ENCODE measurements at regions not wholly inside any gene's neighbourhood (a gene's known extent, or its start where the extent isn't known, plus 50 kb on each side); places are given as distances from the start of the nearest gene placed in this dataset.

DNA sequence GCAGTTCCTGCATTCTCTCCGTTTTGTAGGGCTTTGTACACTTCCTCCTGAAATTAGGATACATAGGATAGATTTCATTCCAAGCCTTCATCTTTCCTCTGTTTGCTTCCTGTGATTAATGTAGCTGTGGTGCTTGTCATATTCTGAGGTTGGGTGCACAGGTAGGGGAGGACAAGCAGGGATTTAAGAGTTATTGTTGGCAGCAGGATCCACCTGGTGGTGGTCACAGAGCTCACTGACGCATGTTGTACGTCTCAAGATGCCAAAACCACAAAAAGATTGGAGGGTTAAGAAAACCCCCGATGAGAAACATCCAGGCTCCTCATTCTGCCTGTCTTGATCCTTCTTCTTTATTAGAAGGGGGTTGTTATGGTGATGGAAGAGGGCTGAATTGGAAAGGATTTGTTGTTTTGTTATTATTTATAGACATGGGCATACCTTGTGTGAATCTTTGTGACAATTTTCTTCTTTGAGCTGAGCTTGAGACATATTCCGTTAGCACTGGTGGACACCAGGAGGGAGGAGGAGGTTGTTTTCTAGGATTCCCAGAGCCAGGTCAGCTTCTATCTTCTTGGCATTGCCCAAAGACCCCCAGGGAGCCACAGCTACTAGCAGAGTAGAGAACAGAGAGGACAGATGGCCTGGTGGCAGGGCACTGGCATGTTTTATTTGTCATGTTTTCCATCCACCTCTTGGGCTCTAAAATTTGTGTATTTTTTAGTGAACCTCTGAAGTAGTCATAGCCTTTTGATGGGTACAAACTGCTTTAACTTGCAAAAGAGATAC is 57.7 kb upstream of the LARS2 start:
- no peak for DNase-seq (ENCODE audit: low read depth)

DNA sequence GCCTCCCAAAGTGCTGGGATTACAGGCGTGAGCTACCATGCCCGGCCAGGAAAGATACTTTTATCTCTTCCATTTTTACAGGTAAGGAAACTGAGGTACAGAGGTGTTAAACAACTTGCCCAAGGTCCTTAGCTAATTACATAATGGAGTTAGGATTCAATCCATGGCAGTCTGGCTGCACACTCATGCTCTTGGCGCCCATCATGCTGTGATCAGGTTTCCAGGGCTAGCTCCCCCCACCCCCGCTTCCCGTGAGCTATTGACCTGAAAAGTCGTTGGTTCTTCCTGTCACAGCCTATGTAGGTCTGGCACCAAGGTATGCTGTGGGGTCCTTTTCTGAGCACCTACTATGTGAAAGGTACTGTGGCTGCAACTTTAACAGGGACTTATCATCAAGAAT is 55.9 kb upstream of the LARS2 start:
- no peak for DNase-seq (ENCODE audit: low read depth)

DNA sequence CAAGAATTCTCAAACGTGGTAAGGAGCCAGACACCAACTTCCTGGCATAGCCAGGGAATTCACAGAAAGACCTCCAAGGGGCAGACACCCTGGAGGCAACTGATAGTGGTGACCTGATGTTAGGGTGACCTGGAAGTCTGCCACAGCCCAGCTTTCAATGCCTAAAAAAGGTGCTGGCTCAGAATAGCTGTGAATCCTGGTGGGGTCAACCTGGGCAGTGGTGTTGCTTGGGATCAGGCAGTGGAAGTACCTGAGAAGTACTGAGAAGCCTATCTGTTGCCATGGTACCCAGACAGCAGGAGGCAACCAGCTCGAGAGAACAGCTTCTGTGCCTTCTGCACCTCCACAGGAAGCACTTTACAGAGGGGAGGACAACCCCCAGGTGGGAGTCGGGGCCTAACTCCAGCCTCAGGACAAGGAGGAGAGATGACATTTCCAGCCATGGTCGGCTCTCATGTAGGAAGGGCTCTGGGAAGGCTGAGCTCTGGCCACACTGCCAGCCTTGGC is 55.4 kb upstream of the LARS2 start:
- DNase-seq (ENCODE audit: low read depth) = no peak

DNA sequence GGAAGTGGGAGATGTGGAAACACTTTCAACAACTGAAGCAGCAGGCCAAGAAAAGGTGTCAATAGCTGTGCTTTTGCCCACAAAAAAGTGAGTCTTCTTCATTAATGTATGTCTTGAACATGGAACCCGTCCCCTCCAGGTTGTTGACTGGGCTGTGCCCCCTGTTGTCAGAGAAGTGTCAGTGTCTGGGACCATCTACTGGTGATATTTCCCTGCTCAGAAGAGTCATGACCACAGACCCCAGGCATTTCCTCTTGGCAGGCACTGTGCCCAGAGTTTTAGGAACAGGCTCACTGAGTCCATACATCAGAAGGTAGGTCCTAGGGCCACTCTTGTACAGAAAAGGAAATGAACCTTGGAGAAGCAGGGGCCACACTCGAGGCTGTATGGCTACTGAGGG is 54.8 kb upstream of the LARS2 start:
- DNase-seq (ENCODE audit: low read depth) = peak; percentile 33

DNA sequence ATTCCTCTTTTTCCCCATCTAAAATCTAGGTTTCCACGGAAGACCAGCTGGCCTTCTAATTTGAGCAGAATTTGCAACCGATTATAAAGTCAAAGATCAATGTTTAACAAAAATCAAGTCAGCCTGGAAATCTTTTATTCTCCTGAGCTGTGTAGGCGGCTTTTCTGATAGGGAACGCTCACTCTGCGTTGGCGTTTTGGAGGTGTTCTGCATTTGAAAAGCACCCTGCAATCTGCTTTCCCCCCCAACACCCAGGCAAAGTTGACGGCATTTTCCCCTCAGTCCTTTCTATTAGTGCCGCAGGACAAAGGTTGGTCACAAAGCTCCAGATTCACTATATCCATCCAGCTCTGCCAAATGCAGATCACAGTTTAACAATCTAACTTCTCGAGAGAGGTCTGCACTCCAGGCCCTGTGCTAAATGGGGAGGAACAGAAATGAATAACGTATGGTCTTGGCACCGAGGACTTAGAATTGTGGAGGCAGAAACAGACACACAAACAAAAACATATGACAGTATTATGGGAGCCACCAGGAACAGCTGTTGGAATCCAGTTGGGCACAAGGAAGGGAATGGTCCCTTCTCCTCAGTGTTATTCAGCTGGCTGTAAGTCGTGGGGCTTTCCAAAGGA is 50.4 kb upstream of the LARS2 start:
- DNase-seq (ENCODE audit: low read depth) = no peak

Measured in iris pigment epithelial cell (primary cell).